Osteoblast (primary cell): ENCODE measurements at regions not wholly inside any gene's neighbourhood (a gene's known extent, or its start where the extent isn't known, plus 50 kb on each side); places are given as distances from the start of the nearest gene placed in this dataset.
"Not testable (repeated sequence)": the region's sequence is repeated elsewhere in the genome, so short reads cannot be mapped to it uniquely, and the experiment has no call there.

Experiments used
- DNase-seq: peaks from one replicate; pipeline ENCODE4 v3.0.0; 2011; ENCODE audit warnings: low spot score, mixed read lengths; ENCODE audit not compliant: insufficient read length; ENCODE audit errors: missing footprints
- H2AFZ ChIP-seq: 2 replicates; pipeline ENCODE4 v1.6.0; 2011; ENCODE audit warnings: mild to moderate bottlenecking, low read length
- H3K27ac ChIP-seq: 2 replicates; pipeline ENCODE4 v1.5.1; 2011; ENCODE audit warnings: mild to moderate bottlenecking, low read depth, low read length, moderate library complexity
- H3K27me3 ChIP-seq: 2 replicates; pipeline ENCODE4 v1.6.0; 2012; ENCODE audit warnings: mild to moderate bottlenecking, control low read depth, inconsistent platforms, low read length, moderate library complexity; ENCODE audit not compliant: insufficient read depth
- H3K36me3 ChIP-seq: 2 replicates; pipeline ENCODE4 v1.5.1; 2011; ENCODE audit warnings: mild to moderate bottlenecking, low read length, control low read depth, moderate library complexity; ENCODE audit not compliant: insufficient read depth
- H3K4me1 ChIP-seq: 2 replicates; pipeline ENCODE4 v1.5.1; 2011; ENCODE audit warnings: mild to moderate bottlenecking, low read length, control low read depth, moderate library complexity; ENCODE audit not compliant: insufficient read depth
- H3K4me2 ChIP-seq: 2 replicates; pipeline ENCODE4 v1.6.0; 2011; ENCODE audit warnings: mild to moderate bottlenecking, low read length; ENCODE audit not compliant: insufficient read depth
- H3K4me3 ChIP-seq: fragments of 200-600 bp; sonication (generic); 3 replicates; pipeline ENCODE4 v1.5.1; 2012; ENCODE audit warnings: mild to moderate bottlenecking, low read length, inconsistent platforms; ENCODE audit not compliant: insufficient read depth
- H3K79me2 ChIP-seq: 2 replicates; pipeline ENCODE4 v1.6.0; 2012; ENCODE audit warnings: mild to moderate bottlenecking, low read length, control low read depth, inconsistent platforms; ENCODE audit not compliant: insufficient read depth
- H3K9me3 ChIP-seq: 2 replicates; pipeline ENCODE4 v1.5.1; 2011; ENCODE audit warnings: low read depth, low read length, control low read depth
- H4K20me1 ChIP-seq: 2 replicates; pipeline ENCODE4 v1.6.0; 2012; ENCODE audit warnings: mild to moderate bottlenecking, low read length, control low read depth; ENCODE audit not compliant: insufficient read depth
- CTCF ChIP-seq: IDR thresholded peaks from 2 replicates; pipeline ENCODE4 v1.5.1; 2011; ENCODE audit warnings: mild to moderate bottlenecking, low read depth, low read length, moderate library complexity; ENCODE audit errors: extremely low read depth

DNA sequence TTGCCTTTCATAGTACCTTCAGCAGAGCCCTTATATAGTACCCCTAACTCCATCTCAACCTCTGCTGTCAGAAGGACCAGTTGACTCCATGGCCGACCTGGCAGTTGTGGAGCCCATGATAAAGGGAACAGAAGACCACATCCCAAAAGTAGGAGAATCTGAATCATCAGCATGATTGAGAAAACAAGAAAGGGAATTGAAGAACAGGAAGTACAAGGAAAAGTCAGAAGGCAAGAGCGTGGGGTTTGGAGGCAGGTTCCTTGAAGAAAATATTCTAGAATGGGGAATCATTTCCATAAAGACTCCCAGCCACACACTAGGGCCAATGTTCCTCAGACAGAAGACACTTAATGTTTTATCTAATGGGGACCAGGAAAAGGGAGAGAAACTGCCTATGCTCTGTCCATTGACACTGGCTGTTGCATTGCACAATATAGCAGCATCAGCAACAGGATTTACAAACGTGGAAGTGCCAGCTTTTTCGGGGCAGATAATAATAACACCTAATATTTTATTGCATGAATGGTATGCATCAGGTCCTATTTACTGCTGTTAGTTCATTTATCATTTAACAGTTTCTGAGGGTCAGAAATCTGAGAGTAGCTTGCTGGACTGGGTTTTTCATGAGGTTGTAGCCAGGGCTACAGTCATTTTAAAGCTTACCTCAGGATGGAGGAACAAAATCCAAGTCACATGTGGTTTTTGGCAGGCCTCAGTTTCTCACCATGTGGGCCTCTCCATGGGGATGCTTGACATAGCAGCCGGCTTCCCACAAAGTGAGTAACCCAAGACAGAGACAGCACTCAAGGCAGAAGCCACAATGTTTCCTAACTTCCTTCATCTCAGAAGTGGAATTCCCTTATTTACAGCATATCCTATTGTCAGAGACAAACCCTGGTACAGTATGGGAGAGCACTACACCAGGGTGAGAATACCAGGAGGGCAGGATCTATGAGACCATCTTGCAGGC, 483.4 kb downstream of the PLPP3 start:
- Histone ChIP-seq H3K4me2 (no peak overlapping the region), H3K79me2 (no peaks in the 10 kb centered on the region), H3K27me3 (no peaks in the 10 kb centered on the region), H3K9me3 (no peaks in the 10 kb centered on the region), H2AFZ (no peak overlapping the region), H3K27ac (peak overlapping the region; percentile 82), H3K4me1 (peaks cover 45% of the 10 kb centered on the region), H4K20me1 (no peaks in the 10 kb centered on the region), H3K36me3 (no peaks in the 10 kb centered on the region), H3K4me3 (no peak overlapping the region)
- TF ChIP-seq CTCF: no peak
- no peak for DNase-seq

DNA sequence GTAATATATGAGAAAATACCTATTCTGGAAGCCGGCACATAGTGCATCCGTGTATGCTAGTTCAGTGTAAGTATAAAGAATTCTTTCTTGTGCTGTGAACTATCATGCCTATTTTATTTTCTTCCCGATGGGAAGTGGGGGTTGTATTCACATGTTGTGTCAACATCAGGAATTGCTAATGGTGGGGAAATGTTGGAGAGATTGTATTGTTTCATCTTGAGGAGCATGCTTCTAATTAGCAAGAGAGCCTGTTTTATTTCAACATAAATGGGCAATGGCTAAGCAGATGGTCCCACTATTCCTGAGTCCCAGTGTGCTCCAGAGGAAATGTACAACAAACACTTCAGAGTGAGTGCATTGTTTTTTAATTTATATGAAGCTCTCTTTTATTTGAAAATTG, 485.2 kb downstream of the PLPP3 start:
- no peaks in the 10 kb centered on the region for H3K79me2 ChIP-seq
- peaks cover 29% of the 10 kb centered on the region for H3K4me1 ChIP-seq
- no peak overlapping the region for H3K4me2 ChIP-seq
- H3K4me3 ChIP-seq: no peak overlapping the region
- H2AFZ ChIP-seq: no peak overlapping the region
- no peaks in the 10 kb centered on the region for H3K9me3 ChIP-seq
- no peak for TF ChIP-seq CTCF
- DNase-seq: no peak
- no peaks in the 10 kb centered on the region for H3K36me3 ChIP-seq
- H3K27me3 ChIP-seq: no peaks in the 10 kb centered on the region
- H3K27ac ChIP-seq: no peak overlapping the region
- no peaks in the 10 kb centered on the region for H4K20me1 ChIP-seq

GRCh38 chr1:56092684-56093570, 486.4 kb downstream of the PLPP3 start:
- TF ChIP-seq CTCF: no peak
- H3K9me3 ChIP-seq: no peaks in the 10 kb centered on the region
- H3K79me2 ChIP-seq: no peaks in the 10 kb centered on the region
- no peaks in the 10 kb centered on the region for H4K20me1 ChIP-seq
- H3K4me1 ChIP-seq: peaks cover 17% of the 10 kb centered on the region
- no peaks in the 10 kb centered on the region for H3K27me3 ChIP-seq
- no peak overlapping the region for H3K27ac ChIP-seq
- no peak overlapping the region for H3K4me3 ChIP-seq
- no peak for DNase-seq
- no peak overlapping the region for H2AFZ ChIP-seq
- H3K4me2 ChIP-seq: no peak overlapping the region
- no peaks in the 10 kb centered on the region for H3K36me3 ChIP-seq

GRCh38 chr1:56089826-56090225, 489.5 kb downstream of the PLPP3 start:
- H3K27ac ChIP-seq, H3K79me2 ChIP-seq, H3K36me3 ChIP-seq, H3K4me2 ChIP-seq, H3K27me3 ChIP-seq, H3K4me1 ChIP-seq, H3K4me3 ChIP-seq, H2AFZ ChIP-seq, DNase-seq, H4K20me1 ChIP-seq, H3K9me3 ChIP-seq: not testable (repeated sequence)
